ENCODE measurements at regions not wholly inside any gene's neighbourhood (a gene's known extent, or its start where the extent isn't known, plus 50 kb on each side); places are given as distances from the start of the nearest gene placed in this dataset.

DNA sequence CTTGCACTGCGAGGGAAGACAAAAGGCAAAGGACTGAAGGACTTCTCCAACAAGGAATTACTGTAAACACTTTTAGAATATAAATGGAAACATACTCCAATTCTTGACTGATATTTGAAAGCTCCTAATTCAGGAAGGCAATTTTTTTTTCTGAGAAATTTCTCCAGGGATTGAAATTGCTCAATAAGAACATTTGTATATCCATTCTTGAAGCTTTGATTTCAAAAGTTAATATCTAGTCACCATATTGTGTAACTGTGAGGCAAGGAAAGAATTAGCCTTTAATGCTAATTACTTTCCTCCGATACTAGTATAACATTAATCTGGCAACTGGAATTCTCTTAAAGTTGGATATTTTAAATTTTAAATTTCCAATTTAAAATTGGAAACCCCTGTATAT, 188.4 kb upstream of the COL1A2 start:
- peaks cover 6% of the 10 kb centered on the region for H3K9me3 Mint-ChIP-seq (ENCODE audit: low read depth)
- no peak overlapping the region for H3K27ac Mint-ChIP-seq (ENCODE audit: unreplicated experiment)
- TF ChIP-seq, protein P1, sequence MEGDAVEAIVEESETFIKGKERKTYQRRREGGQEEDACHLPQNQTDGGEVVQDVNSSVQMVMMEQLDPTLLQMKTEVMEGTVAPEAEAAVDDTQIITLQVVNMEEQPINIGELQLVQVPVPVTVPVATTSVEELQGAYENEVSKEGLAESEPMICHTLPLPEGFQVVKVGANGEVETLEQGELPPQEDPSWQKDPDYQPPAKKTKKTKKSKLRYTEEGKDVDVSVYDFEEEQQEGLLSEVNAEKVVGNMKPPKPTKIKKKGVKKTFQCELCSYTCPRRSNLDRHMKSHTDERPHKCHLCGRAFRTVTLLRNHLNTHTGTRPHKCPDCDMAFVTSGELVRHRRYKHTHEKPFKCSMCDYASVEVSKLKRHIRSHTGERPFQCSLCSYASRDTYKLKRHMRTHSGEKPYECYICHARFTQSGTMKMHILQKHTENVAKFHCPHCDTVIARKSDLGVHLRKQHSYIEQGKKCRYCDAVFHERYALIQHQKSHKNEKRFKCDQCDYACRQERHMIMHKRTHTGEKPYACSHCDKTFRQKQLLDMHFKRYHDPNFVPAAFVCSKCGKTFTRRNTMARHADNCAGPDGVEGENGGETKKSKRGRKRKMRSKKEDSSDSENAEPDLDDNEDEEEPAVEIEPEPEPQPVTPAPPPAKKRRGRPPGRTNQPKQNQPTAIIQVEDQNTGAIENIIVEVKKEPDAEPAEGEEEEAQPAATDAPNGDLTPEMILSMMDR (IDR thresholded peaks at IDR 0.05): no peak
- DNase-seq (ENCODE audit: low spot score): no peak
- no peaks in the 10 kb centered on the region for H3K27me3 Mint-ChIP-seq (ENCODE audit: low read depth)
- H3K36me3 Mint-ChIP-seq (ENCODE audit: low read depth): no peaks in the 10 kb centered on the region
- H3K4me1 Mint-ChIP-seq (ENCODE audit: low read depth): no peaks in the 10 kb centered on the region
- no peak overlapping the region for H3K4me3 Mint-ChIP-seq (ENCODE audit: unreplicated experiment)

DNA sequence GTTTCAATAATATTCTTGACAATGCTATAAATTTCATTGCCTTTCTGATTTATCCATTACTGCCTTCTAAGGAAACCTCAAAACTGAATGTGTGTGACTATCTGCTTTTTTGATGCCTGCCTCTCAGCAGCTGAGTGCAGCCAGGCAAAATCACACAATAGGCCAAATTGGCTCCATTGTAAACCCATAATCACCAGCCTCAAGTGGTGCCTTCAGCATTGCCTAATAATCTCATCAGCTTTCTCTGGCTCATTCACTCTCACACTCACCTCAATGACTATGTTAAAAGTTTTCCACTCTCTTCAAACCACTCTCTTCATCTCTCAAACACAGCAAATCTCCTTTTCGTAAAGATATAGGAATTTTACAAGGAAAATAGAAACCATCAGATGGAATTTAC, 182.5 kb upstream of the COL1A2 start:
- Mint-ChIP-seq H3K27ac (ENCODE audit: unreplicated experiment) (no peak overlapping the region), H3K36me3 (ENCODE audit: low read depth) (no peaks in the 10 kb centered on the region), H3K9me3 (ENCODE audit: low read depth) (peaks cover 6% of the 10 kb centered on the region), H3K4me3 (ENCODE audit: unreplicated experiment) (no peak overlapping the region), H3K4me1 (ENCODE audit: low read depth) (no peaks in the 10 kb centered on the region), H3K27me3 (ENCODE audit: low read depth) (no peaks in the 10 kb centered on the region)
- no peak for DNase-seq (ENCODE audit: low spot score)
- TF ChIP-seq, protein P1 (IDR thresholded peaks at IDR 0.05): no peak

DNA sequence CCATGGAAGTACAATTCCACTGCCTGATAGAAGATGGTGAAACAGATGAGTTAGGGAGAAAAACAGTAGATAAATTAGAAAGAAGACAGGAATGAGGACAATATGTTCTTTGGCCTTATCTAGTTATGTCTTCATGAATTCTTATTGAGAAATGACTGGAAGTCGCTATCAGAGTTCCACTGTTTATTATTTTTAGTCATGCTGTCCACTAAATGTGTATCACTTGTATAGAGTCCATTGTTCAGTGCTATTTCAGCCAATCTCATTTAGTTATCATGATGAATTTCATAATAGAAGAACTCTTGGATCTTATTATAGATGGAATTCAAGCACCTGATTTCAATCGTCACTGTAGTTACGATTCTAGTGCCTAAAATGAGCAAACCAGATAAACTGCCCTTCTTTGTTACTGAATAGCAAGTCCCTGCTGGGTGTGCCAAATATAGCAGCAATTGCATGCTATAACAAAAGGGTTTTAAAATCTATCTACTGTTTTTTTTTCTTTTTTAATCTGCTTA, 177.7 kb upstream of the COL1A2 start:
- TF ChIP-seq, protein P1 (IDR thresholded peaks at IDR 0.05): no peak
- no peaks in the 10 kb centered on the region for H3K27me3 Mint-ChIP-seq (ENCODE audit: low read depth)

DNA sequence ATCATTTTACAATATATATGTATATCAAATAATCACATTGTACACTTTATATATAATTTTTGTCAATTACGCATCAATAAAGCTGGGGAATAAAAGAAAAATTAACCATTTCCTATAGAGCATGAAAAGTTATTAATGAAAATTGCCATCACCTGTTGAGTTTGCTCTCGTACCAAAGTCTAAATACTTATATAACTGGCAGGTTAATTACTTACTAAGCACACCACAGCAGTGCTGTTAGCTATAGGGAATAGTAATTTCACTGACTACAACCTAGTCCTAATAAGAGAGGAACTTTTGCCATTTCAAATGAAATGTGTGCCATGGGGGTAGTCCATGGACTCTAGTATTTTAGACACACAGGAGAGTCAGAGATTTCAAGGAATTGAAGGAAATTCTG, 176.9 kb upstream of the COL1A2 start:
- no peak for DNase-seq (ENCODE audit: low spot score)
- Mint-ChIP-seq H3K9me3 (ENCODE audit: low read depth) (no peaks in the 10 kb centered on the region), H3K4me3 (ENCODE audit: unreplicated experiment) (no peak overlapping the region), H3K36me3 (ENCODE audit: low read depth) (no peaks in the 10 kb centered on the region), H3K27ac (ENCODE audit: unreplicated experiment) (no peak overlapping the region), H3K27me3 (ENCODE audit: low read depth) (no peaks in the 10 kb centered on the region), H3K4me1 (ENCODE audit: low read depth) (no peaks in the 10 kb centered on the region)
- TF ChIP-seq, protein P1 (IDR thresholded peaks at IDR 0.05): no peak

More for the DNA sequence above, 177.7 kb upstream of the COL1A2 start:
- no peak for DNase-seq (ENCODE audit: low spot score)
- Mint-ChIP-seq H3K9me3 (ENCODE audit: low read depth) (no peaks in the 10 kb centered on the region), H3K27ac (ENCODE audit: unreplicated experiment) (no peak overlapping the region), H3K36me3 (ENCODE audit: low read depth) (no peaks in the 10 kb centered on the region), H3K4me1 (ENCODE audit: low read depth) (no peaks in the 10 kb centered on the region), H3K4me3 (ENCODE audit: unreplicated experiment) (no peak overlapping the region)

DNA sequence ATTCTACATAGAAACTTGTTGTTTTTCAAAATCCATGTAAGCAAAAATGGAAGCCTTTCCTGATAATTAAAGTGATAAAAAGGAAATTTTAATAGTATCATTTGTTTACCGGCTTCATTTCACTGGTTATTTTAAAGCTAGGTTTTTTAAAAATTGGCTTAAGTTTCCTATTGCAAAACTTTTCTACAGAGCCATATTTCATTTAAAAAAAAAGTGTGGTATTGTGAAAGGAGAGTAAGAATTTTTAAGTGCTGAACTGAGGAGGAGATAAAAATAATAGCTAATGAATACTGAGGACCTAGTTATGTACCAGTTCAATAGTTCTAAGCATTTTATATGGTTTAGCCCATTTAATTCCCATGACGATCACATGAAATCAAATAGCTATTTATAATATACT, 172.2 kb upstream of the COL1A2 start:
- Mint-ChIP-seq H3K27ac (ENCODE audit: unreplicated experiment) (no peak overlapping the region), H3K4me3 (ENCODE audit: unreplicated experiment) (no peak overlapping the region), H3K4me1 (ENCODE audit: low read depth) (peaks cover 9% of the 10 kb centered on the region)

More for the DNA sequence above, 172.2 kb upstream of the COL1A2 start:
- H3K36me3 Mint-ChIP-seq (ENCODE audit: low read depth): no peaks in the 10 kb centered on the region
- H3K27me3 Mint-ChIP-seq (ENCODE audit: low read depth): no peaks in the 10 kb centered on the region
- H3K9me3 Mint-ChIP-seq (ENCODE audit: low read depth): no peaks in the 10 kb centered on the region
- TF ChIP-seq, protein P1 (IDR thresholded peaks at IDR 0.05): no peak
- DNase-seq (ENCODE audit: low spot score): no peak
